HG02571 (cell line): ENCODE measurements at regions not wholly inside any gene's neighbourhood (a gene's known extent, or its start where the extent isn't known, plus 50 kb on each side); places are given as distances from the start of the nearest gene placed in this dataset.

ENCODE experiments used
- ATAC-seq: cut with Tn5 transposase; IDR thresholded peaks from one replicate; pipeline ENCODE4 v1.9.1; 2021; ENCODE audit warnings: mild to moderate bottlenecking, moderate library complexity; ENCODE audit not compliant: unreplicated experiment

DNA sequence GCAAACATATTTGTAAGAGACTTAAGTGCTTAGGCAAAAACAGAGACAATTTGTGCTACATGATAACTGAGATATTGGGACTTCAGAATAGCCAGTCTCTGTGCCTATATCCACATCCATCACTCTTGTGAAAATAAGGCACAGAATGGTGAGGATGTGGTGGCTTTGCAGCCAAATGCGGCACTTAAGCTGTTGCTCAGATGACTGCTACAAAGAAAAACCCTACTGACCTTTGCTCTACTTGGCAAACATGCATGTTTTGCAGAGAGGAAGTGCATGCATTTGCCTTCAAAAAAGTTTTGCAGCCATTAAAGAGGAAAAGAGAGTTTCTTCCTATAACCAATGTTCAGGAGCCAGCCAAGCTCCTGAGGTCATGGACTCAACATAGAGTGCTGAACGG lies 675.0 kb upstream of the KIRREL3 start:
- ATAC-seq, result no peak

DNA sequence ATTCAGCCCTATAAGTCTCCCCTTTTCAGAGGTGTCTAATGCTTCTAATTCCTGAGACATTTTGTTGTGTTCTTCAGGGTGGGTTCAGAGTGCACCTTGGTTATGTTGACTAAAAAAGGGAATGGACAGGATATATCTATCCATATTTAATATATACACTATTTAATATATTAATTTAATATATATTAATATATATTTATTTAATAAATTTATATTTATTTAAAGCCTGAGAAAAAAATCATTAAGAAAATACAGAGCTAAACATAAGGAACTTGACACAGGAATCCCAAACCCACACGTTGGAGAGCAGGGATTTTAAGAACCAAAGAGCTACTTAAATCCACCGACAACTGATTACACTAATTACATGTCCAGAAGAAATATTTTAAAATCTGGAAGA lies 674.2 kb upstream of the KIRREL3 start:
- no peak for ATAC-seq

DNA sequence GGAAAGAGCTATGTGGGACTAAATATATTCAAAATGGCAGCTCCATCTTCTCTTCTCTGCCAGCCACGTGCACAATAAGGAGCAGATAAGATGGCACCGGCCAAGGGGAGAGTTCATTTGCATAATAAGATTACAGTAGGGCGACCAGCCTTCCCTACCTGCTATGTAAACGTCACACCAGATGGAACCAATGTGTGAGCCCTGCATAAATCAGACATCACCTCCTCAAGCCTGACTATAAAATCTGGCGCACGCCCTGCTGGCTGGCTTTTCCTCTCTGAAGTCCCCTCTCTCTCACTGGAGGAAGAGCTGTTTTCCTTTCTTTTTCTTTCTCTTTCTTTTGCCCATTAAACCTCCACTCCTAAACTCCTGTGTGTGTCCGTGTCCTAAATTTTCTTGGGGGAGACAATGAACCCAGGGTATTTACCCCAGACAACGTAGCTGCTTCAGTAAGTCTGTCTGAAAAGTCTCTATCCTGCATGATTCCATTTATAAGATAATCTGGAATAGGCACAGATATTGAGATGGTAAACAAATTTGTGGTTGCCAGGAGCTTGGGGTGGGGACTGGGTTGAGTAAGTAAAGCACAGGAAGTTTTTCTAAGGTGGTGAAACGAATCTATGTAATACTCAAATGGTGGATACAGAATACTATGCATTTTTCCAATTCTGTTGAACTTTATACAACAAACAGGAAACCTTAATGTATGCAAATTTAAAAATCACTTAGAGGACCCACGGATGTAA lies 670.0 kb upstream of the KIRREL3 start:
- ATAC-seq, result no peak

DNA sequence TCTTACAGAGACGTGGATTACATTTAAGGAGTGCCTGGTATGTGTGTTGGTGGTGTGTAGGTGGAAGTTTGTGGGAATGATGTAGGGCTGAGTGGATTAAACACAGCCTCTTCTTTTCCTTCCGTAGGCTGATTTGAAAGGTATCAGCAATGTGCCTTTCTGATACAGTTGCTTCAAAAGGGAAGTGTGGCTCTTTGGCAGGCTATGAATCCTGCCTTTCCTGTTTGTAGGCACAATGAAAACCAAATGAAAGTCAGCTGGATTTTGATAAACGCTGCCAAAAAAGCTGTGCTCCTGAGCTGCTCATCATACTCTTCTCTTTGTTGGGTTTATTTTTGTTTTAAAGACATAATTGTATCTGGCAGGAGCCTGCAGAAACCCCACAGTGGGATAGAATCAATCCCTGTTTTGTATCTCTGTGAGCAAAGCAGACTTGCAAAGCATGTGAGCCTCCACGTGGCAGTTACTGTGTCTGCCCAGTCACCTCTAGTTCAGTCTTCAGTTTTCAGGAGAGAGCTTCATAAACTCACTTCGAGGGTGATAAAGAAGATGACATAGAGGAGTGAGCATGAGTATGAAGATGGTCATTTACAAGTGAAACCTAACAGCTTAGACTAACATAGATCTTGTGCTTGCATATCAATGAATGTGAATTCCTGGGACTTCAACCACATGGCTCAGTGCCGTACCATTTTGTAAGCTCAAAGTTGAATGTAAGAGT lies 655.7 kb upstream of the KIRREL3 start:
- ATAC-seq, result no peak

DNA sequence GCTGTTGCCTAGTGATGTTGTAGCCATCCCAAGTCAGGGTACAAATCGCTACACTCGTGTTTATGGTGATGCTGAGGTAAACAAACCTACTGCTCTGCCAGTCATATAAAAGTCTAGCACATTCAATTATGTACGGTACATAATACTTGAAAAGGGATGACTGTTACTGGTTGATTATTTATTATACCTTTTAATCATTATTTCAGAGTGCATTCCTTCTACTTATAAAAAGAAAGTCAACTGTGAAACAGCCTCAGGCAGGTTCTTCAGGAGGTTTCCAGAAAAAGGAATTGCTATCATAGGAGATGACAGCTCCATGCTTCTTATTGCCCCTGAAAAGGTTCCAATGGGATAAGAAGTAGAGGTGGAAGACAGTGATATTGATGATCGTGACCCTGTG lies 652.5 kb upstream of the KIRREL3 start:
- no peak for ATAC-seq

DNA sequence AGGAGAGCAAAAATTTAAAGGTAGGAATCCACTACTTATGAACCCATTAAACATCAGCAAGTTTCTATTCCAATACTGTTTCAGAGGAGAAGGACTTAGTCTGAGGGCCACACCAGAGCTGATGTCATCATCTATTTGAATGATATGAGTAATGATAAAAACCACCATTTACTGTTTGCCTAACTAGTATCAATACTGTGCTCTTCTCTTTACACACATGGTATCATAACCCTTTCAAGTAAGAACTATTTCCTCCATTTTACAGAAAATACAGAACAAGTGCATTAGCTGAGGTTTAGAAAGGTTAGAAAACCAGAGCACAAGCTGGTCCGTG lies 651.3 kb upstream of the KIRREL3 start:
- ATAC-seq, result no peak

DNA sequence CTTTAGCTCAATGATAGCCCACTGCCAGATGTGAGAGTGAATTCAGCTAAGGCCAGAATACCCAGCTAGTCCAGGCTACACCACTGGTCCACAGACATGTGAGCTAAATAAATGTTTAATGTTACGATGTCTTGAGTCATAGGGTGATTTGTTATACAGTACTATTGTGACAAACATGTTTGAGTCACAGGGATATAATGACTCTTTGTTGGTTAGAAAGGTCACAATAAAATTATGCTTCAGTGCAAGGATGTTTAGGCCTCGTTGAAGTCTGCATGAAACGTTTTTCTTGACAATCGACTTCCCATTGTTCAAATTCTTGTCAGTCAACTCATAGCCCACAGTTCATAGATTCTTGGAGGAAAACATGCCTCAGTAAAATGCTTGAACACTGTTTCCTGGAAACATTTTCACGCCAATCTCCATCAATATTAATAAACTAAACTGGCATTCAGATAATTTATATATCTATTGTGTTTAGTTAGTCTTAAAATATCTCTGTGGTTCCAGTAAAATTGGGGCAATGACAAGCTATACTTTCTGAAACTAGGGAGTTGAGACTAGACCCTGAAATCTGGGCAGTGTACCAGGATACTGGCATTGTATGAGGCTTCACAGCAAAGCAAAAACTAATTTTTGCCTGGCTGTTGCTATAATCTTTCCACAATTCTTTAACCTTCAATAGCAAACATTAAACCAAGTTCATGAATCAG lies 650.8 kb upstream of the KIRREL3 start:
- ATAC-seq, result no peak

DNA sequence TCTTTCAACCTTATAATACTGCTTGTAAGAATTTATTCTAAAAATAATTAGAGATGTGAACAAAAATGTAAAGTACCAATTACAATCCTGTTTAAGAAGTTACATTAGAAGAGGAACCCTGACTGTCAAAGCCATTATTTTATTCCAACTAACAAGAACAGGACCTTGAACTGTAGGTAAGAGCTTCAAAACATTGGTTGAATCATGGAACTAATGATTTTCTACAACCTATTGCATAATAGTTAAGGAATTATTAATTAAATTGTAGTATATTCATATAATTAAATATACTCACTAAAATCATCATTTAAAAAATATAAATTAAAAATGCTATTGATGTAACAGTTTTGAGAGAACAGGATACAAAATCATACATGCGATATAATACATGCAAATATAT lies 649.4 kb upstream of the KIRREL3 start:
- no peak for ATAC-seq

DNA sequence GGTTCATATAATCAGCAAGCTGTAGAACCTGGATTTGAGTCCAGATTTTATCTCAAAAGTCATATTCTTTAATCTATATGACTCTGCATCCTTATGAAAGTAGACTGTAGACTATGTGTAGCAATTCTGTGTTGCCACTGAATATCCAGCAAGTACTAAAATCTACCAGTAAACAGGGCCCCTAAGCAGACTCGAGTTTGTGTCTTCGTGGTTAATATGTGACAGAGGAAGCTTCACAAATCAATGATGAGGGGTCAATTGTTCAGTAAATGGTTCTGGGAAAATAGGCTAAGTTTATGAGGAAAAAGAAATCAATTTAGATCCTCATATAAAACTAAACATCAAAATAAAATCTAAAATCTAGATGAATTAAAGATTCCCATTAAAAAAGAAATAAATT lies 648.5 kb upstream of the KIRREL3 start:
- no peak for ATAC-seq

DNA sequence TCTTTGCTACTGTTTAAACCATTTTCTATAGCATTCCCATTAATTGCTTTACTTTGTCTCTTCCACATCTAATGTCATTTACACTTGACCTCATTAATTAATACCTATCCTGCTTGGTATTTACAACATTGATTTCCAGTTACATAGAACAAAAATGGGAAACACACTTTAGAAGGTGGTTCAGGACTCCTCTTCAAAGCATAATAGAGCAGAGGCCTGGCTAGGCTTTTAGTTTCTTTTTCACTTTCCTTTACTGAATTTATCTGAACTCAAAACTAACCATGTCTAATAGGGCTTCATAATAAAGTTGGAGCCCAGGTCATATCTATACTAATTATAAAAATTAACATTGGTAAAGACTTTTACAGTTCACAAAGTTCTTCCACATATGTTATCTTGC lies 648.0 kb upstream of the KIRREL3 start:
- no peak for ATAC-seq

DNA sequence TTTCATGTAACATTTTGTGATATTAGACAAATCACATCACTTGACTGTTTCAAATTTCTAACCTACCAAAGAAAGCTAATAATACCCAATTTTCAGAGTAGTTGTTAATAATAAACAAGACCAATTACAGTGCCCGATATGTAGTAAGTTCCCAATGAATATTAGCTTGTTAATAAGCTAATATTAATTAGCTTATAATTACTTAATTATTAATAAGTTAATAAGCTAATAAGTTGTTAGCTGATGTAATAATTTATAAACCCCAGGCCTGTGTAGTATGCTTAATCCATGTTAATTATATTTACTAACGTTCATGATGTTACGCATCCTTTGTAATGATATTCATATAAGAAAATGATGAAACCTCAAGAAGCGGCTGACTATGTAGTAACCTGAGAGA lies 643.8 kb upstream of the KIRREL3 start:
- no peak for ATAC-seq

DNA sequence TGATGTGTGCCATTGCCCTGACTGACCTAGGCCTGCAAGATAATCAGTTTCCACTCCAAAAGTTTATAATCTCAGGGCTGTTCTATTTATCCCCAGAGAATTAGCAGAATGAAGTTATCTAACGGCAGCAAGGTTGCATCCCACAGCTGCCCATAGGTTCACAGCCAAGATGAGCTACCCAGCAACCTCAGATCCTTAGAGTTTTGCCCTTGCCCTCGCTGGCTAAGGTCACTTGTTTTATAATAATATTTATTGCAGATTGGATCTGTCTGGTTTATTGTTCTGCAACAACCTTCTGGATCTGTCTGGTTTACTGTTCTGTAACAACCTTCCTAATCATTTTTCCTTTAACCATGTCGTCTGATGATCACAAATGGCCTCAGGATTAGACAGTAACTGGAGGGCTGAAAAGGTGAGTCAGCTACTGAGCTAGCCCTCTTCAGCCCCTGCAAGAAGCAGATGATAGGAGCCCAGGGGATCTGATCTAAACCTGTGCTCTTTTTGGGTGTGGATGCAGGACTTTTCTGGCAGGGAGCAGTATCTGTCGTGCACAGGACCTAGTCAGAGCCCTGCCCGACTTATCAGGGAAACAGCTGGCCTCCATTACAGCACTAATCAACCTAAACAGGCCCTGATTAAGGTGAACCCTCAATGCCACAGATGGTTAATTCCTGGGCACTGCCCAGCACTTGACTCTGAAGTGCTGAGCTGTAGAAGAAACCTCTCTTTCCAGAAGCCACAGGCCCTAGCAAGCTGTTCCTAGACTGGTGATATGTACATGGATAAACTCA lies 642.9 kb upstream of the KIRREL3 start:
- ATAC-seq, result no peak

DNA sequence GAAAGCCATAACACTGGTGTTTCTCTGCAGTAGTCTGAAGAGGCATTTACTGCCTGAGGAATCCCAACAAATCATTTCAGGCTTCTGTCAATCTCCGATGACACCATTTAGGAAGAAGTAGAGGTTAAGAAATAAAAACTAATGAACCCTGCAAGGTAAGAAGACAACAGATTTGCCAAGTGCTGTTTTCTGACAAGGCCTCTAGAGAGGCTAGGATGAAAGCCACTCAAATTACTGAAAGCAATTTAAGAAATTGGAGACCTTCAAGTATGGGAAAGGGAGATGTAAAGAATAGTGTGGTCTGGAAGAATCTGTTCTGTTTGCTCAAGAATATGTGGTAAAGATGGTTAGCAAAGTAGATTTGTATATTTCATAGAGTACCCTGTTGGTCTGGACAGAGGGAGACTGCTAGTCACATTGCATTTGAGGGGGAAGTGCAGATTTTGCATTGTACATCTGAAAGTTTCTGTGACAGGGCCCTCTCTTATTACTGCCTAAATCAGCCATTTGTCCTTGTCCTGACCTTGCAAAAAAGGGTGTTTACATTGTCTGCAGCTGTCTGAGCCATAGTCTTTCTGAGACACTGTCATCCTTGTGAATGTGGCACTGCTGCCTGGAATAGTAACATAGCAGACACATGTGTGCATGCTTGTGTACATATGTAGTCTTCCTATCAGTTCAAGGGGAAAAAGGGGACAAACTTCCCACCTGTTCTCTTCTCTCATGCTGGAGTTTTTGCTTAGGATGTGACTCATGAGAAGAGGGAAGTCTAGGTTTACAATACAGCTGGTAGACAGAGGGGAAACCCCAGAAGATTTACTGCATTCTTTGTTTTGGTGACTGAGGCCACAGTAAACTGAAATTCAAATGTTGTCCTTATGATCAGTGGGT lies 640.2 kb upstream of the KIRREL3 start:
- ATAC-seq, result no peak

DNA sequence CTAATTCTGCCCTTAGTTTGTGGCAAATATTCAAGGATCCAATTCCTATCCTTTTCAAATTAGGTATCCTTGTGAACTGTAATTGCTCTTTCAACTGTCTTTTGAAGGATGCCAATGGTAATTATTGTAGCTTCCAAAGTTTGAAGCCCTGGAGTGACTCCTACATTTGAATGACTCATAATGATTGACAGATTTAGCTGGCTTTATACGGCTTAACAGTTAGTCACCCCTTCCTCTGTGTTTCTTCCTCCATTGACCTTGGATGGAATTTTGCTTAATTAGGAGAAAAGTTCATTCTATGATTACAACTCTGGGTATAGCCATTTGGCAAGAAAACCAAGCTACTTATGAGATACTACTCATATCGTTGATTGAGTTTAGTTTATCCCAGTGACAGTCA lies 639.3 kb upstream of the KIRREL3 start:
- ATAC-seq, result no peak

DNA sequence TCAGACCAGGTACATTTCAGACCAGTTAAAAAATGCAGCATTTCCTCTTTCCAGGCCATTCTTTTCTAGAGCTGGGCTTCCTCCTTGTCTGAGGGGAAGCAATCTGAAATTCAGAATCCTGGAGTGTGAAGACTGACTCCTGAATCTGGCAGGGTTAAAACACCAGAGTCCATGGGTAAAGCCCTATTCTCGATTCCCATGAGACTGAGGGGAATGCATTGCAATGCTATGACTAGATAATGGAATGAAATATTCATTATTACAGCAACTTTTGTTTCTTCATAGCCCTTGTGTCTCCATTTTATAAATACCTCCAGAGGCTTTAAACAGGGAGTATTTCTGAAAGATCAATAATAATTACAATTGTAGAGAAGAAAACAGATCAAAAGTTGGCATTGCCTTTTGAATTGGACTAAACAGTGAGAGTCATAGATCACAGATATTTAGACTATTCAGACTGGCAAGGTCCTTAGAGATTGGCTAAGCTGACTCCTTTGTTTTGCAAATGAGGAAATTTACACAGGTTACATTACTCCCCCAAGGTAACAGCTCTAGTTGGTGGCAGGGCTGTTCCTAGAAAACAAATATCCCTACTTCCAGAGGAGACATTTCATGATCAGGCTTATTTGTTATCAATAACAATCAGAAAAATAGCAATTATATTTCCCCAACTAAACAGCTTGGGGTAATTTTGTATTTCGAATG lies 632.6 kb upstream of the KIRREL3 start:
- ATAC-seq, result no peak

DNA sequence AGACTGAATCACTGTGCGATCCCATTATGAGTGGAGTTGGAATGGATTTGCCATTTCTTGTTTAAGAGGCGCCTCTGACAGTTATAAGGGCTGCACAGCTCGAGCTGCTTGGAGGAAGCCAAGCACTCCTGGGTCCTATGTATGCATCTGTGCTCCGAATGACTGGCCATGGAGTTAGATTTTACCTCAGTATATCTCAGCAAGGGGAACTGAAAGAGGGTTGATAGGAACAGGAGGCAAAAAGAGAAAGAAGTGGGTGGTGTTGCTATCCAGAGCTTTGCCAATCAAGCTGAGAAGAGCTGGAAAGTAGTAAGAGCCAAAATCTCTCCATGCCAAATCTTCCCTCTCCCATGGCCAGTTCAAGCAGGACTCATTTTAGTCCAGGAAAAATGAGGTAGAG lies 632.0 kb upstream of the KIRREL3 start:
- no peak for ATAC-seq

DNA sequence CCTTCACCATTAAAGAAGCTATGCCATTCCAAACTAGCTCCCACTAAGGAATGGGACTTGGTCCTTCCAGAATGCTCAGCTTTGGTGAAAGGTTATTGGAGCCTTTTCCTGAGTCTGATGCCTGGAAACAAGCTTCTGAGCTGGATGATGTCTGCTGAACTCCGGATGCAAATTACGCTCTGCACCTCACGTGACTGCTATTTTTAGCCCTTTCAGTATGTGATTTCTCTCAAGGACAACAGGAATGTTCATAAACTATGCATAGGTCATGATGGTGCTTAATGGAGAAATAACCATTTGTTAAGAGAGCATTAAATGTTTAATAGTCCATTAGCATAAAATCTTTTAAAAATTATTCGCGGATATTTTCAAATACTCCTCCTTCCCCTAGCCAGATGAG lies 631.4 kb upstream of the KIRREL3 start:
- no peak for ATAC-seq

DNA sequence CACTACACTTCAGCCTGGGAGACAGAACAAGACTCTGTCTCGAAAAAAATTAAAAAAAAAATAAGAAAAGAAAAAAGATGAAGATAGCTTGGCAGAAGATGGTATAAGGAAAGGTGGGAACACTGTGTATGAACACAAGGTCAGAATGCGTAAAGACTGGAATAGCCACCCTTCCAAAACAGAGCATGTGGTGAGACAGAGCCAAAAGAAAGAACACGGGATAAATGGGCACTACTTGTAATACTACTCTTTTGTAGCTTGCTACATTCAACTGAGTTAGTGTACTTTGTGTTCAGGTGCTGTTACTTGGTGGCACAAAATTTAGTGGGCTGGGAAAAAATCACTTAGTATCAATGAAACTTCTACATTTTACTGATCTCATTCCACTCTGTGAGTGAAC lies 628.6 kb upstream of the KIRREL3 start:
- no peak for ATAC-seq

DNA sequence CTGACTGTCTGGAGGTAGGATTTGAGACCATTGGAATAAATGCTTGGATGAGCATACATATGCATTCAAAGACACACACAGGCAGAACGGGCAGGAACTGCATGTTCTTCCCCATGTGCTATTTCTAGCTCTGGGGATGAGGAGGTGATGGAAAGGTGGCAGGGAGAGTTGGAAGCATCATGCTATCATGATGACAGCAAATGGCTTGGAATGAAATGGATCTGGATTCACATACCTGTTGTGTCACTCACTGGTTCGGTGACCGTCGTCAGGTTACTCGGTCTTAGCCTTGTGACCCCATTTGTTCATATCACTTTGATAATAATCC lies 627.9 kb upstream of the KIRREL3 start:
- no peak for ATAC-seq
